CD14-positive monocyte (primary cell): ENCODE measurements at regions not wholly inside any gene's neighbourhood (a gene's known extent, or its start where the extent isn't known, plus 50 kb on each side); places are given as distances from the start of the nearest gene placed in this dataset.

Source experiments
- DNase-seq, 3 donors: peaks; one replicate each; pipeline ENCODE4 v3.0.0-alpha.2; 2011 to 2022
- H2AFZ ChIP-seq: 2 replicates; pipeline ENCODE4 v1.6.0; 2012; ENCODE audit warnings: mild to moderate bottlenecking, low read depth, low read length, inconsistent platforms; ENCODE audit not compliant: insufficient read depth, poor library complexity, severe bottlenecking
- H3K27ac ChIP-seq, 2 donors: 1 replicate in 1 of 2; 2 replicates in 1 of 2; pipeline ENCODE4 v1.5.1; 2012 to 2013; ENCODE audit warnings: low read length in 2 of 2, control low read depth in 1 of 2, inconsistent platforms in 1 of 2, low read depth in 1 of 2, mild to moderate bottlenecking in 1 of 2
- H3K27me3 ChIP-seq, 2 donors: one replicate each; pipeline versions ENCODE4 v1.6.0 to v1.6.1; 2011 to 2013; ENCODE audit warnings: low read length in 2 of 2; ENCODE audit not compliant: control insufficient read depth in 2 of 2, insufficient read depth in 2 of 2
- H3K36me3 ChIP-seq, 2 donors: replicated peaks in 1 of 2; 1 replicate in 1 of 2; 2 replicates in 1 of 2; pipeline versions ENCODE4 v1.5.1 to v1.6.1; 2012 to 2013; ENCODE audit warnings: low read length in 2 of 2, control low read depth in 1 of 2, inconsistent platforms in 1 of 2, mild to moderate bottlenecking in 1 of 2; ENCODE audit not compliant: insufficient read depth in 2 of 2, control insufficient read depth in 1 of 2
- H3K4me1 ChIP-seq, 2 donors: 1 replicate in 1 of 2; 2 replicates in 1 of 2; pipeline versions ENCODE4 v1.5.1 to v1.6.1; 2012 to 2013; ENCODE audit warnings: low read length in 2 of 2, control low read depth in 1 of 2, inconsistent platforms in 1 of 2, mild to moderate bottlenecking in 1 of 2, moderate library complexity in 1 of 2; ENCODE audit not compliant: insufficient read depth in 2 of 2, control insufficient read depth in 1 of 2
- H3K4me2 ChIP-seq: replicated peaks from 2 replicates; pipeline ENCODE3; 2012; ENCODE audit warnings: low read length, moderate library complexity, mild to moderate bottlenecking; ENCODE audit not compliant: poor library complexity, severe bottlenecking; ENCODE audit errors: extremely low read depth
- H3K4me3 ChIP-seq, 3 experiments: fragments of 200-600 bp in 1 of 3; sonication (generic) in 1 of 3; replicated peaks in 1 of 3; 1 replicate in 2 of 3; 2 replicates in 1 of 3; pipeline ENCODE4 v1.5.1; 2011 to 2013; ENCODE audit warnings: low read length in 3 of 3, mild to moderate bottlenecking in 3 of 3, control low read depth in 2 of 3, low read depth in 2 of 3, inconsistent platforms in 1 of 3, moderate library complexity in 1 of 3
- H3K79me2 ChIP-seq: 2 replicates; pipeline ENCODE4 v1.6.0; 2012; ENCODE audit warnings: mild to moderate bottlenecking, control low read depth, inconsistent platforms, low read length, moderate library complexity; ENCODE audit not compliant: insufficient read depth
- H3K9ac ChIP-seq: 2 replicates; pipeline ENCODE4 v1.6.0; 2017; ENCODE audit warnings: low read length, mild to moderate bottlenecking; ENCODE audit not compliant: insufficient read depth, poor library complexity, severe bottlenecking
- H3K9me3 ChIP-seq, 2 donors: replicated peaks in 1 of 2; 1 replicate in 1 of 2; 2 replicates in 1 of 2; pipeline versions ENCODE4 v1.5.1 to v1.6.1; 2012 to 2013; ENCODE audit warnings: low read length in 2 of 2, control low read depth in 1 of 2; ENCODE audit not compliant: control insufficient read depth in 1 of 2, insufficient read depth in 1 of 2
- H4K20me1 ChIP-seq: 2 replicates; pipeline ENCODE4 v1.6.0; 2012; ENCODE audit warnings: mild to moderate bottlenecking, low read length, control low read depth, moderate library complexity; ENCODE audit not compliant: insufficient read depth
- H3K27ac Mint-ChIP-seq, 7 donors: one replicate each; pipeline ENCODE4 v1.8.0; 2020; ENCODE audit warnings: mild to moderate bottlenecking in 7 of 7, mixed read lengths in 7 of 7, moderate library complexity in 6 of 7, inconsistent platforms in 2 of 7
- H3K27me3 Mint-ChIP-seq, 3 donors: one replicate each; pipeline ENCODE4 v1.8.0; 2021 to 2022; ENCODE audit warnings: low read depth in 3 of 3, mild to moderate bottlenecking in 3 of 3, mixed read lengths in 3 of 3, moderate library complexity in 3 of 3, inconsistent platforms in 1 of 3
- H3K36me3 Mint-ChIP-seq, 2 donors: one replicate each; pipeline ENCODE4 v1.8.0; 2020; ENCODE audit warnings: mixed read lengths in 2 of 2, inconsistent platforms in 1 of 2, mild to moderate bottlenecking in 1 of 2
- H3K4me1 Mint-ChIP-seq: one replicate; pipeline ENCODE4 v1.8.0; 2020; ENCODE audit warnings: mild to moderate bottlenecking, mixed read lengths
- H3K4me3 Mint-ChIP-seq, 2 donors: one replicate each; pipeline ENCODE4 v1.8.0; 2020; ENCODE audit warnings: mild to moderate bottlenecking in 2 of 2, mixed read lengths in 2 of 2, moderate library complexity in 1 of 2
- H3K9me3 Mint-ChIP-seq, 7 donors: one replicate each; pipeline ENCODE4 v1.8.0; 2020 to 2022; ENCODE audit warnings: mixed read lengths in 7 of 7, mild to moderate bottlenecking in 6 of 7, moderate library complexity in 6 of 7, inconsistent platforms in 2 of 7
- CTCF ChIP-seq: fragments of 200-600 bp; IDR thresholded peaks from one replicate; pipeline ENCODE4 v1.8.0; 2022; ENCODE audit warnings: antibody characterized with exemption, mild to moderate bottlenecking
- WGBS: methylation state at CpG from one replicate; pipeline ENCODE4 v1.1.5; 2013; ENCODE audit warnings: missing lambda C conversion rate; ENCODE audit not compliant: insufficient coverage; 5-methylcytosine and 5-hydroxymethylcytosine counted together
- intact Hi-C, 2 donors: fragments of 100-400 bp; cut with micrococcal nuclease; formaldehyde crosslinking; loops; one replicate each; pipeline versions ENCODE4 v1.15.0 to v1.15.1; 2023

- TF ChIP-seq CTCF, result no peak
- H3K4me1 ChIP-seq, result no peaks in the 10 kb centered on the region
- H3K4me3 Mint-ChIP-seq, result no peak overlapping the region
- no peaks in the 10 kb centered on the region for H3K9me3 ChIP-seq
- whole genome bisulfite sequencing, result 78% methylated on average over 13 of the region's 13 CpGs
- no peaks in the 10 kb centered on the region for H4K20me1 ChIP-seq
- no peaks in the 10 kb centered on the region for H3K4me1 Mint-ChIP-seq
- H3K4me3 ChIP-seq, result no peak overlapping the region
- H3K79me2 ChIP-seq, result no peaks in the 10 kb centered on the region
- no peaks in the 10 kb centered on the region for H3K27me3 ChIP-seq
- no peak overlapping the region for H3K27ac ChIP-seq
- peaks cover 5 to 14% (median 11%) of the 10 kb centered on the region in 3 donors for H3K27me3 Mint-ChIP-seq
- no peaks in the 10 kb centered on the region for H3K36me3 ChIP-seq
- H2AFZ ChIP-seq, result no peak overlapping the region
- H3K9ac ChIP-seq, result no peak overlapping the region
- H3K36me3 Mint-ChIP-seq, result no peaks in the 10 kb centered on the region
- H3K4me2 ChIP-seq, result no peak overlapping the region
- H3K9me3 Mint-ChIP-seq, result peaks cover 0 to 3% (median 1%) of the 10 kb centered on the region in 7 donors
- DNase-seq, result no peak
- peak overlapping the region in 2 of 7 donors; percentile 2 to 36 for H3K27ac Mint-ChIP-seq
- intact Hi-C loops, result no loop called here
These were observed 58.2 kb upstream of the SLC45A1 start for GRCh38 chr1:8259498-8260290.

GRCh38 chr1:8257621-8258020 is 60.3 kb upstream of the SLC45A1 start:
- intact Hi-C loops, result no loop called here
- Histone ChIP-seq H3K27ac (no peak overlapping the region), H4K20me1 (no peaks in the 10 kb centered on the region), H3K4me2 (no peak overlapping the region), H3K27me3 (no peaks in the 10 kb centered on the region), H2AFZ (no peak overlapping the region), H3K36me3 (no peaks in the 10 kb centered on the region), H3K9ac (no peak overlapping the region), H3K4me3 (no peak overlapping the region), H3K4me1 (no peaks in the 10 kb centered on the region), H3K9me3 (no peaks in the 10 kb centered on the region), H3K79me2 (no peaks in the 10 kb centered on the region)
- Mint-ChIP-seq H3K4me1 (no peaks in the 10 kb centered on the region), H3K27ac (no peak overlapping the region), H3K36me3 (no peaks in the 10 kb centered on the region), H3K9me3 (peaks cover 0 to 3% (median 0%) of the 10 kb centered on the region in 7 donors), H3K27me3 (peaks cover 6 to 15% (median 9%) of the 10 kb centered on the region in 3 donors), H3K4me3 (no peak overlapping the region)
- no peak for DNase-seq
- 90% methylated on average over 7 of the region's 7 CpGs for WGBS
- TF ChIP-seq CTCF, result no peak
